HAP-1 (cell line): ENCODE measurements at regions not wholly inside any gene's neighbourhood (a gene's known extent, or its start where the extent isn't known, plus 50 kb on each side); places are given as distances from the start of the nearest gene placed in this dataset.
A peak's percentile ranks its signal among the peaks of the same experiment; 100 is the strongest.
"Not testable (repeated sequence)": the region's sequence is repeated elsewhere in the genome, so short reads cannot be mapped to it uniquely, and the experiment has no call there.

Experiments
- DNase-seq, 2 experiments: peaks; one replicate each; pipeline ENCODE4 v3.0.0-alpha.2; 2016 to 2020; ENCODE audit warnings: low spot score in 2 of 2
- H3K27me3 ChIP-seq: fragments of 250-450 bp; sonication (Bioruptor Pico); 2 replicates; pipeline ENCODE4 v1.5.1; 2020; ENCODE audit warnings: low read depth, mild to moderate bottlenecking, moderate library complexity
- H3K36me3 ChIP-seq: fragments of 250-450 bp; sonication (Bioruptor Pico); replicated peaks from 2 replicates; pipeline ENCODE4 v1.5.1; 2020; ENCODE audit warnings: mild to moderate bottlenecking
- H3K4me1 ChIP-seq: fragments of 250-450 bp; sonication (Bioruptor Pico); 2 replicates; pipeline ENCODE4 v1.5.1; 2020; ENCODE audit warnings: mild to moderate bottlenecking
- H3K4me3 ChIP-seq: fragments of 250-450 bp; sonication (Bioruptor Pico); 2 replicates; pipeline ENCODE4 v1.5.1; 2020; ENCODE audit warnings: mild to moderate bottlenecking, moderate library complexity
- H3K9me3 ChIP-seq: fragments of 250-450 bp; sonication (Bioruptor Pico); 2 replicates; pipeline ENCODE4 v1.5.1; 2020; ENCODE audit warnings: mild to moderate bottlenecking, moderate library complexity
- in situ Hi-C: fragments of 300-500 bp; cut with MboI; formaldehyde crosslinking; loops from 3 replicates; pipeline ENCODE4 v1.14.3; 2020; ENCODE audit warnings: low sequenced_read_pairs, inconsistent platforms, mixed read lengths

DNA sequence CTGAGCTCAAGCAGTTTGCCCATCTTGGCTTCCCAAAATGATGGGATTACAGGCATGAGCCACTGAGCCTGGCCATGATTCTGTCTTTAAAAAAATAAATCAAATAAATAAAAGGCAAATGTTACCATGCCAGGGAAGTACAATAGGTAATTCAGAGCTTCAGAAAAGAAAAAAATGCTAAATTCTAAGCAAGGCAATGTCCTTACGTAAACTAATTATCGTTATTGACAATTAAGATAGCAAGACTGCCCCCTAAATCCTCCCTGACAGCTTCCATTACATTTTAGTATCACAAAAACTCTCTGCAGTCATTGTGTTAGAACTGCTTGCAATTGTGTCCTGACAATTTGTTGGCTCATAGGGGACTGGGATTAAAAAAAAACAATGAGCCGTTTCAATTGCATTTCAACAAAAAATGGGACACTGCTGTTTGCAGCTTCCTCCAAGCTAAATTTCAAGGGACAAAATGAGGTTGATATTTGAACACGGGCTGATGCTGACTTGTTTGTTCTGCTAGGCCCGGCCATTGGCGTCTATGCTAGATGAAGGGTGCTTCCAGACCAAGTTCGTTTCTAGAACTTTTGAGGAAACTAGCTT lies 88.9 kb downstream of the MOGAT1 start:
- no peaks in the 10 kb centered on the region; the same call in 1 of the 2 replicates for H3K27me3 ChIP-seq
- peaks cover 17% of the 10 kb centered on the region for H3K4me1 ChIP-seq
- in situ Hi-C loops, result no loop called here
- H3K36me3 ChIP-seq, result no peaks in the 10 kb centered on the region
- H3K9me3 ChIP-seq, result no peaks in the 10 kb centered on the region
- H3K4me3 ChIP-seq, result no peak overlapping the region
- DNase-seq, result peak; percentile 35 to 93

DNA sequence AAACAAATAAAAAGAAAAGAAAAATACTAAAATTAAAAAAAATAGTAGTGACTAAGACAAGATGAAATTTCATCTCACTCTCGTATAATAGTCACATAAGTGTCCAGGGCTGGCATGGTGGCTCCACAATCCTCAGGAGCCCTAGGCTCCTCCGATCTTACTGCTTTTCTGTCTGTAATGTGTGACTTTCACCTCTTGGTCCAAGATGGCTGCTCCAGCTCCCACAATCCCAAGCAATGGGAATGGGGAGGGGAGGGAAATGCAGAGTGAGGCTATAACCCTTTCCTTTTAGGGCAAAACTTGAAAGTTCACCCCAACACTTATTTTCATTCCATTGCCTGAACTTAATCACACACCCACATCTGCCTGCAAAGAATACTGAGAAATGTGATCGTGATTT lies 90.4 kb downstream of the MOGAT1 start:
- no peak overlapping the region for H3K4me3 ChIP-seq
- no peak for DNase-seq
- in situ Hi-C loops, result no loop called here
- H3K9me3 ChIP-seq, result no peaks in the 10 kb centered on the region
- peaks cover 17% of the 10 kb centered on the region for H3K4me1 ChIP-seq
- H3K36me3 ChIP-seq, result no peaks in the 10 kb centered on the region
- H3K27me3 ChIP-seq, result no peaks in the 10 kb centered on the region; the same call in 1 of the 2 replicates

- no peaks in the 10 kb centered on the region; the same call in 1 of the 2 replicates for H3K27me3 ChIP-seq
- in situ Hi-C loops, result no loop called here
- peaks cover 20% of the 10 kb centered on the region for H3K4me1 ChIP-seq
- DNase-seq, result no peak
- no peaks in the 10 kb centered on the region for H3K9me3 ChIP-seq
- H3K4me3 ChIP-seq, result no peak overlapping the region
- no peaks in the 10 kb centered on the region for H3K36me3 ChIP-seq
These were observed 90.9 kb downstream of the MOGAT1 start for GRCh38 chr2:222762342-222762741.

- DNase-seq, H3K27me3 ChIP-seq, in situ Hi-C loops, H3K9me3 ChIP-seq, H3K4me3 ChIP-seq, H3K36me3 ChIP-seq: not testable (repeated sequence)
- H3K4me1 ChIP-seq, result peaks cover 16% of the 10 kb centered on the region
These were observed 94.4 kb downstream of the MOGAT1 start for GRCh38 chr2:222765883-222766282.

DNA sequence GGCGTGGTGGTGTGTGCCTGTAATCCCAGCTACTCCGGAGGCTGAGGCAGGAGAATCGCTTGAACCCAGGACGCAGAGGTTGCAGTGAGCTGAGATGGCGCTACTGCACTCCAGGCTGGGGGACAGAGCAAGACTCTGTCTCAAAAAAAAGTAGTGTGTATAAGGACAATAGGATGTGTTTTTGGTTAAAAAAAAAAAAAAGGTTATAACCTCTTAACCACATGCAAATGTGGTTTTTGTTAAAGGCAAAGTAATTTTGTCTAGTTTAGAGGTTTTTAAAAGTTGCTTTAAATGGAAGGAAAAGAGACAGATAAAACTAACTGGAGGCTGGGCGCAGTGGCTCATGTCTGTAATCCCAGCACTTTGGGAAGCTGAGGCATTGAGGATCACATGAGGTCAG lies 92.8 kb upstream of the ACSL3 start:
- in situ Hi-C loops, H3K27me3 ChIP-seq, H3K4me3 ChIP-seq, H3K36me3 ChIP-seq, H3K9me3 ChIP-seq, DNase-seq: not testable (repeated sequence)
- H3K4me1 ChIP-seq, result peaks cover 16% of the 10 kb centered on the region

- H3K9me3 ChIP-seq, result no peaks in the 10 kb centered on the region
- H3K36me3 ChIP-seq, result no peaks in the 10 kb centered on the region
- no peaks in the 10 kb centered on the region; the same call in 1 of the 2 replicates for H3K27me3 ChIP-seq
- in situ Hi-C loops, result no loop called here
- H3K4me1 ChIP-seq, result peaks cover 16% of the 10 kb centered on the region
- H3K4me3 ChIP-seq, result no peak overlapping the region
- no peak for DNase-seq
These were observed 91.4 kb upstream of the ACSL3 start for GRCh38 chr2:222769446-222769845.

DNA sequence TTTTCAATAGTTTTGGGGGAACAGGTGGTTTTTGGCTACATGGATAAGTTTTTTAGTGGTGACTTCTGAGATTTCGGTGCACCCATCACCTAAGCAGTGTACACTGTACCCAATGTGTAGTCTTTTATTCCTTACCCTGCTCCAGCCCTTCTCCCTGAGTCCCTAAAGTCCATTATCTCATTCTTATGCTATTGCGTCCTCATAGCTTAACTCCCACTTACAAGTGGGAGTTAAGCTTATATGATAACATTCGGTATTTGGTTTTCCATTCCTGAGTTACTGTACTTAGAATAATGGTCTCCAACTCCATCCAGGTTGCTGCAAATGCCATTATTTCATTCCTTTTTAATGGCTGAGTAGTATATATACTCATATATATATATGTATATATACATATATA lies 90.9 kb upstream of the ACSL3 start:
- no peaks in the 10 kb centered on the region for H3K36me3 ChIP-seq
- H3K4me1 ChIP-seq, result peaks cover 16% of the 10 kb centered on the region
- no peaks in the 10 kb centered on the region; the same call in 1 of the 2 replicates for H3K27me3 ChIP-seq
- in situ Hi-C loops, result no loop called here
- no peak for DNase-seq
- no peak overlapping the region for H3K4me3 ChIP-seq
- H3K9me3 ChIP-seq, result no peaks in the 10 kb centered on the region

DNA sequence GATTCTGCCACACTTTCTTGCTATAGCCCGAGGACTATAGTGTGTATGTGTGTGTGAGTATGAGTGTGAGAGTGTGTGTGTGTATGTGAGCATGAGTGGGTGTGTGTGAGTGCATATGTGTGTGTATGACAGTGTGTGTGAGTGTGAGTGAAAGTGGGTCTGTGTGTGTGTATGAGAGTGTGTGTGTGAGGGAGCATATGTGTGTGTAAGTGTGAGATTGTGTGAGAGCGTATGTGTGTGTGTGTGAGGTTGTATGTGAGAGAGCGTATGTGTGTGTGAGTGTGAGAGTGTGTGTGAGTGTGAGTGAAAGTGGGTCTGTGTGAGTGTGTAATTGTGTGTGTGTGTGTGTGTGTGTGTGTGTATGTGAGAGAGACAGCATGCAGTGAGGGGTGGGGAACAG lies 89.0 kb upstream of the ACSL3 start:
- Histone ChIP-seq H3K4me1 (peaks cover 22% of the 10 kb centered on the region), H3K4me3 (no peak overlapping the region), H3K36me3 (no peaks in the 10 kb centered on the region), H3K9me3 (no peaks in the 10 kb centered on the region), H3K27me3 (no peaks in the 10 kb centered on the region; the same call in 1 of the 2 replicates)
- in situ Hi-C loops, result no loop called here
- DNase-seq, result no peak

DNA sequence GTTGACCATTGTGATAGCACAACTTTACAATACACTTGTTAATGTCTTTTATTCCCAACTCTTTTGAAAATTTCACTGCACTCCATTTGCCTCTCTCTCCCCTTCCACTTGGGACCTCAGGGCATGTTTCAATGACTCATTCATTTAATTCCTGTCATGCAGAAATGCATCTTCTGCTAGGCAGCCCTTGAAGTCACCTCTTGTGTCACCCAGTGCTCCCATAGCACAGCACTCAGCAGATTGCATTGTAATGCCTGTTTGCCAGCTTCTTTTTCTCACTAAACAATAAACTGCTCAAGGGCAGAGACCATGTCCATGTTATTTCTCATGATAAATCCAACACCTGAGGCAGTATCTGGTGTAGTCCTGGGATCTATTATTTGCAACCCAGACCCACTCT lies 85.9 kb upstream of the ACSL3 start:
- no peaks in the 10 kb centered on the region; the same call in 1 of the 2 replicates for H3K27me3 ChIP-seq
- H3K9me3 ChIP-seq, result no peaks in the 10 kb centered on the region
- DNase-seq, result peak; percentile 84 to 97
- in situ Hi-C loops, result no loop called here
- no peak overlapping the region for H3K4me3 ChIP-seq
- peaks cover 19% of the 10 kb centered on the region for H3K4me1 ChIP-seq
- H3K36me3 ChIP-seq, result no peaks in the 10 kb centered on the region

DNA sequence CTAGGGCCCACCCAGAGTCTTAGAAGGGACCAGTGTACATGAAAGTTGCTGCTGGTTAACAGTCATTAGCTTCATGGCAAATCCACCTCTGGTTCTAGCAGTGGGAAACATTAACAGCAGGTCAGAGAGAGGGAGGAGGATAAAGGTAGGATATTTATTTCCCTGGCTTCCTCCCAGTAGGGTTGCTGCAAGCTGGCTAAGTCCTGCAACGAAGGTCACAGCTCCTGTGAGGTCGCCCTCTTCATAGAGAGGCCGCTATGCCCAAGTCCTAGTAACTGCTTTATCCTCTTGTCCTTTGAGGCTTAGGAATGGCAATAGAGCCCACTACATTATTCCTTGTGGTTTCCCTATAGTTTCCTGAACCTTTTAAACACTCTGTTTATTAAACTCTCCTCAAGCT lies 84.0 kb upstream of the ACSL3 start:
- Histone ChIP-seq H3K27me3 (no peaks in the 10 kb centered on the region), H3K4me3 (no peak overlapping the region), H3K36me3 (no peaks in the 10 kb centered on the region), H3K9me3 (no peaks in the 10 kb centered on the region), H3K4me1 (peaks cover 19% of the 10 kb centered on the region)
- DNase-seq, result no peak
- in situ Hi-C loops, result no loop called here

DNA sequence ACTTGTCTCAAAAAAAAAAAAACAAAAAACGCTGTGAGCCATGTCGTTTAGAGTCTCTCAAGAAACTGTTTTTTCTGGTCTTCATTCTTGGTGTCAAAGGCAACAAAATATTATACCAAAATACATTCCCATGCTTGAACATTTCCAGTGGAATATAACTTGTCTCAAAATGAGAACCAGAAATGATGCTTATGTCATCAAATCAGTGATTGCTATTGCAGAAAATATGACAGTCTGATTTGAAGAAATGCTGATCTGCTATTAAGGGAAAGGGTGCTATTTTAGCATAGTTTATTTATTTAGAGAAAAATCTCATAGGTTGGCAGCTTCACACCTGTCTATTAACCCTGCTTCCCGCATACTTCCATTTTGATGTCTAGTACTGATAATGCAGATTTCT lies 82.4 kb upstream of the ACSL3 start:
- Histone ChIP-seq H3K9me3 (no peaks in the 10 kb centered on the region), H3K36me3 (no peaks in the 10 kb centered on the region), H3K4me3 (no peak overlapping the region), H3K4me1 (peaks cover 12% of the 10 kb centered on the region), H3K27me3 (no peaks in the 10 kb centered on the region)
- in situ Hi-C loops, result no loop called here
- DNase-seq, result no peak

DNA sequence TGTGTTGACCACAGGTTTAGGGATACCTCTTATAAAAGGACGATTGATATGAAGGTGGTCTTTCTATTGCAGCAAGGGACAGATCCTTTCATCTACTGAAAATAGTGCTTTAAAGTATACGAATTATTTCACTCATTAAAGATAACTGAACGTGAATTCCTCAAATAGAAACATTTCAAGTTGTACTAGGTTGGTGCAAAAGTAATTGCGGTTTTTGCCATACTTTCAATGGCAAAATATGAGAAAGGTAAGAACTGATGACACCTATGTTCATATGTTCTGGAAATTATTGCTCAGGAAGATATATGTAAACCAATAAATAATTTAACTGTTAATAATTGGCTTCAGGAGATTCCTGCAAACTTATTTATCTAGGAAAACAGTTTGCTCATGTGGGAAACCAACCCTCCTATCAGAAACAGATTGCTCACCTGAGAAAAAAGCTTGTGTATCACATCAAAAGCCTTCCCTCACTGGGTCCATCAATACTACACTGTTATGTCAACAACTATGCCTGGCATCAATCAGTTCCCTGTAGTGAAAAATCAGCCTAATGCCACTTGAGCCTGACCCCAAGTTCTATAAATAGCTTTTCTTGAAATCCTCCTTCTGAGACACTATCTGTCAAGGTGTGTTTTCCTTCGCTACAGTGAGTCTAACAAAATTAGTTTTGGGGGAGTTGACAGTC lies 81.5 kb upstream of the ACSL3 start:
- Histone ChIP-seq H3K9me3 (no peaks in the 10 kb centered on the region), H3K27me3 (no peaks in the 10 kb centered on the region), H3K36me3 (no peaks in the 10 kb centered on the region), H3K4me1 (peaks cover 8% of the 10 kb centered on the region), H3K4me3 (no peak overlapping the region)
- DNase-seq, result no peak
- in situ Hi-C loops, result no loop called here

DNA sequence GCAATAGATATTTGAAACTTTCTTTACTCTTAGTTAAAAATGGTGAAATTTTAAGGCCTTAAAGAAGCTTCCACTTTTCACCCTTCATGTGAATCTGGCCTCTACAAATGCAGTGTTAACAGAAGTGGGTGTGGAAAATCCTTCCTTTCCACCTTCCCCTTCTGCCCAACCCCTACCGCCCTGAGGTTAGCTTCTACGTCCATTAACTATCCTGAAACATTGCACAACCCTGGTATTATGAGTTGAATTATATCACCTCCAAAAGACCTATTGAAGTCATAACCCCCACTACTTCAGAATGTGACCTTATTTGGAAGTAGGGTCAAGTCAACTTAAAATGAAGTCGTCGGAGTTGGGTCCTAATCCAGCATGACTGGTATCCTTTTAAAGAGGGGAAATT lies 80.8 kb upstream of the ACSL3 start:
- no peaks in the 10 kb centered on the region for H3K36me3 ChIP-seq
- in situ Hi-C loops, result no loop called here
- no peaks in the 10 kb centered on the region for H3K27me3 ChIP-seq
- H3K4me3 ChIP-seq, result no peak overlapping the region
- H3K4me1 ChIP-seq, result peaks cover 7% of the 10 kb centered on the region
- H3K9me3 ChIP-seq, result no peaks in the 10 kb centered on the region
- DNase-seq, result no peak

- no peaks in the 10 kb centered on the region for H3K4me1 ChIP-seq
- no peaks in the 10 kb centered on the region; the same call in 1 of the 2 replicates for H3K9me3 ChIP-seq
- DNase-seq, result no peak
- in situ Hi-C loops, result no loop called here
- no peaks in the 10 kb centered on the region for H3K27me3 ChIP-seq
- no peaks in the 10 kb centered on the region for H3K36me3 ChIP-seq
- H3K4me3 ChIP-seq, result no peak overlapping the region
These were observed 78.6 kb upstream of the ACSL3 start for GRCh38 chr2:222782201-222782730.
